ENCODE measurements at regions not wholly inside any gene's neighbourhood (a gene's known extent, or its start where the extent isn't known, plus 50 kb on each side); places are given as distances from the start of the nearest gene placed in this dataset.

DNA sequence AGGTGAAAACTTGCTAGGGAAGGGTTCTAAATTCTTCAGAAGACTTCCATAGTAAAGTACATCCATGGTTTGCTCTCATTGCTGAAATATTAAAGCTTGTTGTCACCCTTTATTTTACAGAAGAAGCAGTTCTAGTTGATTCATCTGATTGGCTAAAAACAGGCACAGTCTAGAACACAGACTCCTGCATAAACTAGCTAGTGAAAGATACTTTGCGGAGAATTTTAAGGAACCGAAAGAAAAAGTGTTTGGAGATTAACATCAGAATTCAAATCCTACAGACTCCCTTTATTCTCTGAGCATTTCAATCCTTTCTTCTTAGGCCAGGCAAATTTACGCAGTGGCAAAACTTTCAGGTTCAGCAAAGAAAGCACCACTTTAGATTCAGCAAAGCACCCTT, 1076.5 kb upstream of the ZEB2 start:
- no peak overlapping the region for H4K8ac ChIP-seq (replicated peaks; ENCODE audit: insufficient read length, low read depth, low read length)
- H3K27me3 ChIP-seq (ENCODE audit: insufficient read depth, low read length): no peaks in the 10 kb centered on the region
- H3K23ac ChIP-seq (ENCODE audit: insufficient read length, low read depth, low read length): no peak overlapping the region
- H3K18ac ChIP-seq (ENCODE audit: insufficient read length, low read depth, low read length): no peak overlapping the region
- no peak overlapping the region for H4K5ac ChIP-seq (ENCODE audit: insufficient read length, low read depth, low read length)
- H3K14ac ChIP-seq (ENCODE audit: insufficient read depth, low read length): no peak overlapping the region
- no peak for DNase-seq
- H3K23me2 ChIP-seq (ENCODE audit: insufficient read length, low read depth, low read length, poor library complexity, severe bottlenecking): no peaks in the 10 kb centered on the region
- H4K20me1 ChIP-seq (ENCODE audit: control insufficient read depth, insufficient read depth, insufficient read length): no peaks in the 10 kb centered on the region
- H2BK12ac ChIP-seq (ENCODE audit: insufficient read length, low read depth, low read length): no peak overlapping the region
- no peak overlapping the region for H2BK15ac ChIP-seq (ENCODE audit: low read depth, low read length)
- no peak overlapping the region for H2BK20ac ChIP-seq (ENCODE audit: low read depth, low read length, poor library complexity, severe bottlenecking)
- H4K91ac ChIP-seq (ENCODE audit: insufficient read length, low read depth, low read length): no peak overlapping the region
- Mint-ChIP-seq H3K4me3 (no peak overlapping the region), H3K4me1 (peaks cover 30 to 33% of the 10 kb centered on the region in 2 experiments), H3K36me3 (ENCODE audit: insufficient read depth in 1 of 3, low read depth in 3 of 3) (no peaks in the 10 kb centered on the region), H3K27me3 (ENCODE audit: low read depth) (no peaks in the 10 kb centered on the region), H3K9me3 (no peaks in the 10 kb centered on the region), H3K27ac (no peak overlapping the region)
- H3K4ac ChIP-seq (ENCODE audit: low read depth, low read length): no peak overlapping the region
- no peaks in the 10 kb centered on the region for H3K9me3 ChIP-seq (ENCODE audit: control insufficient read depth, low read depth, low read length)
- H2BK5ac ChIP-seq (ENCODE audit: insufficient read length, low read length): no peak overlapping the region
- H3K27ac ChIP-seq (ENCODE audit: insufficient read length, low read depth, low read length): no peak overlapping the region
- H3K79me2 ChIP-seq (ENCODE audit: insufficient read depth, low read length): no peaks in the 10 kb centered on the region
- TF ChIP-seq, protein P1, sequence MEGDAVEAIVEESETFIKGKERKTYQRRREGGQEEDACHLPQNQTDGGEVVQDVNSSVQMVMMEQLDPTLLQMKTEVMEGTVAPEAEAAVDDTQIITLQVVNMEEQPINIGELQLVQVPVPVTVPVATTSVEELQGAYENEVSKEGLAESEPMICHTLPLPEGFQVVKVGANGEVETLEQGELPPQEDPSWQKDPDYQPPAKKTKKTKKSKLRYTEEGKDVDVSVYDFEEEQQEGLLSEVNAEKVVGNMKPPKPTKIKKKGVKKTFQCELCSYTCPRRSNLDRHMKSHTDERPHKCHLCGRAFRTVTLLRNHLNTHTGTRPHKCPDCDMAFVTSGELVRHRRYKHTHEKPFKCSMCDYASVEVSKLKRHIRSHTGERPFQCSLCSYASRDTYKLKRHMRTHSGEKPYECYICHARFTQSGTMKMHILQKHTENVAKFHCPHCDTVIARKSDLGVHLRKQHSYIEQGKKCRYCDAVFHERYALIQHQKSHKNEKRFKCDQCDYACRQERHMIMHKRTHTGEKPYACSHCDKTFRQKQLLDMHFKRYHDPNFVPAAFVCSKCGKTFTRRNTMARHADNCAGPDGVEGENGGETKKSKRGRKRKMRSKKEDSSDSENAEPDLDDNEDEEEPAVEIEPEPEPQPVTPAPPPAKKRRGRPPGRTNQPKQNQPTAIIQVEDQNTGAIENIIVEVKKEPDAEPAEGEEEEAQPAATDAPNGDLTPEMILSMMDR (conservative IDR thresholded peaks at IDR 0.05): no peak
- H2AK5ac ChIP-seq (ENCODE audit: insufficient read length, low read length): no peak overlapping the region
- no peak overlapping the region for H3T11ph ChIP-seq (ENCODE audit: low read length)
- H3K4me1 ChIP-seq (ENCODE audit: insufficient read depth, low read length): peaks cover 2% of the 10 kb centered on the region; the same call in 1 of the 2 replicates
- no peak overlapping the region for H3K9ac ChIP-seq (ENCODE audit: extremely low read depth, insufficient read length, low read length)
- no peak overlapping the region for H3K4me2 ChIP-seq (ENCODE audit: insufficient read depth, insufficient read length, low read length)
- no peak overlapping the region for H2AFZ ChIP-seq (ENCODE audit: low read length)
- WGBS (ENCODE audit: extremely low coverage, insufficient read length, low lambda C conversion rate): no CpG with 5 or more reads among the region's 3 CpGs
- no peak overlapping the region for H3K56ac ChIP-seq (ENCODE audit: insufficient read length, low read depth, low read length)
- H3K79me1 ChIP-seq (ENCODE audit: insufficient read depth, low read depth, low read length, poor library complexity, severe bottlenecking): no peaks in the 10 kb centered on the region
- H2BK120ac ChIP-seq (ENCODE audit: low read depth, low read length, poor library complexity, severe bottlenecking): no peak overlapping the region
